ENCODE measurements at regions not wholly inside any gene's neighbourhood (a gene's known extent, or its start where the extent isn't known, plus 50 kb on each side); places are given as distances from the start of the nearest gene placed in this dataset.

DNA sequence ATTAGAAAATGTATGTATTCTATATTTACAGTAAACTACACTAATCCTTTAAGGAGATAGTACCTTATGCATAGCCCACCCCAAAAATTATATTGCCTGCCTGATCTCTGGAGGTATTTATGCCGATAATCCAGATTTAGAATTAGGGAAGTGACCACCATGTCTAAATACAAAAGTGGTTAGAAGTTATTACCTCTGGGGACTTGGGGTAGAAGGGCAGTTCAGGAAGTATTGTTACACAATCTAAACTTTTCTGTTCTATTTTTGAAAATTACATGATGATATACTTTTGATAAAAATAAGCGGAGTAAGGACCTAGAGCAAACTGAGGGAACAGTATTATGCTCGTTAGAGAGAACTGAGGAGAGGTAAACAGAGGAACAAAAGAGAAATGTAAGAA, 90.5 kb upstream of the ZP4 start:
- Mint-ChIP-seq H3K27ac (no peak overlapping the region), H3K27me3 (ENCODE audit: low read depth) (no peaks in the 10 kb centered on the region), H3K9me3 (no peaks in the 10 kb centered on the region), H3K4me3 (no peak overlapping the region), H3K36me3 (no peaks in the 10 kb centered on the region), H3K4me1 (peaks cover 23% of the 10 kb centered on the region)
- ChIA-PET CTCF (no interaction called here), POLR2A (no interaction called here)
- no peak for ATAC-seq
- no peak for DNase-seq (ENCODE audit: low spot score)
- TF ChIP-seq RORB (CRISPR knock-in tag; IDR thresholded peaks at IDR 0.05) (no peak), FOXK1 (CRISPR knock-in tag; IDR thresholded peaks at IDR 0.05) (no peak)
- TF ChIP-seq, protein P1, sequence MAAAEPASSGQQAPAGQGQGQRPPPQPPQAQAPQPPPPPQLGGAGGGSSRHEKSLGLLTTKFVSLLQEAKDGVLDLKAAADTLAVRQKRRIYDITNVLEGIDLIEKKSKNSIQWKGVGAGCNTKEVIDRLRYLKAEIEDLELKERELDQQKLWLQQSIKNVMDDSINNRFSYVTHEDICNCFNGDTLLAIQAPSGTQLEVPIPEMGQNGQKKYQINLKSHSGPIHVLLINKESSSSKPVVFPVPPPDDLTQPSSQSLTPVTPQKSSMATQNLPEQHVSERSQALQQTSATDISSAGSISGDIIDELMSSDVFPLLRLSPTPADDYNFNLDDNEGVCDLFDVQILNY (CRISPR knock-in tag; IDR thresholded peaks at IDR 0.05) = no peak

- ATAC-seq = no peak; the same call in 1 of the 2 replicates
- Mint-ChIP-seq H3K27ac (no peak overlapping the region), H3K27me3 (ENCODE audit: low read depth) (no peaks in the 10 kb centered on the region), H3K9me3 (no peaks in the 10 kb centered on the region), H3K4me1 (peaks cover 26% of the 10 kb centered on the region), H3K4me3 (no peak overlapping the region), H3K36me3 (no peaks in the 10 kb centered on the region)
- ChIA-PET CTCF (interaction anchor here (1.6 kb wide), 1 partner anchor 112 kb away, joined by 7 read pairs; no protein-coding TSS in a partner anchor), POLR2A (no interaction called here)
- DNase-seq (ENCODE audit: low spot score) = no peak
- no peak for TF ChIP-seq ESRRA (CRISPR knock-in tag; IDR thresholded peaks at IDR 0.05; ENCODE audit: borderline replicate concordance)
- TF ChIP-seq TP53 (CRISPR knock-in tag; IDR thresholded peaks at IDR 0.05) = no peak
- no peak for TF ChIP-seq NR1H2 (CRISPR knock-in tag; IDR thresholded peaks at IDR 0.05)
- TF ChIP-seq ZNF416 (CRISPR knock-in tag; IDR thresholded peaks at IDR 0.05) = no peak
- no peak for TF ChIP-seq CREB1 (CRISPR knock-in tag; IDR thresholded peaks at IDR 0.05)
- TF ChIP-seq NR2C2 (CRISPR knock-in tag; IDR thresholded peaks at IDR 0.05) = no peak
- TF ChIP-seq, protein P2, sequence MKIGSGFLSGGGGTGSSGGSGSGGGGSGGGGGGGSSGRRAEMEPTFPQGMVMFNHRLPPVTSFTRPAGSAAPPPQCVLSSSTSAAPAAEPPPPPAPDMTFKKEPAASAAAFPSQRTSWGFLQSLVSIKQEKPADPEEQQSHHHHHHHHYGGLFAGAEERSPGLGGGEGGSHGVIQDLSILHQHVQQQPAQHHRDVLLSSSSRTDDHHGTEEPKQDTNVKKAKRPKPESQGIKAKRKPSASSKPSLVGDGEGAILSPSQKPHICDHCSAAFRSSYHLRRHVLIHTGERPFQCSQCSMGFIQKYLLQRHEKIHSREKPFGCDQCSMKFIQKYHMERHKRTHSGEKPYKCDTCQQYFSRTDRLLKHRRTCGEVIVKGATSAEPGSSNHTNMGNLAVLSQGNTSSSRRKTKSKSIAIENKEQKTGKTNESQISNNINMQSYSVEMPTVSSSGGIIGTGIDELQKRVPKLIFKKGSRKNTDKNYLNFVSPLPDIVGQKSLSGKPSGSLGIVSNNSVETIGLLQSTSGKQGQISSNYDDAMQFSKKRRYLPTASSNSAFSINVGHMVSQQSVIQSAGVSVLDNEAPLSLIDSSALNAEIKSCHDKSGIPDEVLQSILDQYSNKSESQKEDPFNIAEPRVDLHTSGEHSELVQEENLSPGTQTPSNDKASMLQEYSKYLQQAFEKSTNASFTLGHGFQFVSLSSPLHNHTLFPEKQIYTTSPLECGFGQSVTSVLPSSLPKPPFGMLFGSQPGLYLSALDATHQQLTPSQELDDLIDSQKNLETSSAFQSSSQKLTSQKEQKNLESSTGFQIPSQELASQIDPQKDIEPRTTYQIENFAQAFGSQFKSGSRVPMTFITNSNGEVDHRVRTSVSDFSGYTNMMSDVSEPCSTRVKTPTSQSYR (CRISPR knock-in tag; IDR thresholded peaks at IDR 0.05) = no peak
- no peak for TF ChIP-seq SOX15 (CRISPR knock-in tag; IDR thresholded peaks at IDR 0.05)
These were observed 85.6 kb upstream of the ZP4 start for GRCh38 chr1:237976331-237976730.

- no peak for ATAC-seq
- H3K4me1 Mint-ChIP-seq = peaks cover 26% of the 10 kb centered on the region
- no peaks in the 10 kb centered on the region for H3K36me3 Mint-ChIP-seq
- no peaks in the 10 kb centered on the region for H3K27me3 Mint-ChIP-seq (ENCODE audit: low read depth)
- H3K27ac Mint-ChIP-seq = no peak overlapping the region
- DNase-seq (ENCODE audit: low spot score) = no peak
- ChIA-PET POLR2A (no interaction called here), CTCF (interaction anchor here (1.6 kb wide), 1 partner anchor 112 kb away, joined by 7 read pairs; no protein-coding TSS in a partner anchor)
- no peak overlapping the region for H3K4me3 Mint-ChIP-seq
- H3K9me3 Mint-ChIP-seq = no peaks in the 10 kb centered on the region
- TF ChIP-seq, protein P1 (CRISPR knock-in tag; IDR thresholded peaks at IDR 0.05) = no peak
- no peak for TF ChIP-seq ARID4B (CRISPR knock-in tag; IDR thresholded peaks at IDR 0.05; ENCODE audit: borderline replicate concordance)
- TF ChIP-seq CTCF (IDR thresholded peaks at IDR 0.05) = no peak
- TF ChIP-seq NFE2L1 (CRISPR knock-in tag; IDR thresholded peaks at IDR 0.05) = no peak
- TF ChIP-seq, protein P3, sequence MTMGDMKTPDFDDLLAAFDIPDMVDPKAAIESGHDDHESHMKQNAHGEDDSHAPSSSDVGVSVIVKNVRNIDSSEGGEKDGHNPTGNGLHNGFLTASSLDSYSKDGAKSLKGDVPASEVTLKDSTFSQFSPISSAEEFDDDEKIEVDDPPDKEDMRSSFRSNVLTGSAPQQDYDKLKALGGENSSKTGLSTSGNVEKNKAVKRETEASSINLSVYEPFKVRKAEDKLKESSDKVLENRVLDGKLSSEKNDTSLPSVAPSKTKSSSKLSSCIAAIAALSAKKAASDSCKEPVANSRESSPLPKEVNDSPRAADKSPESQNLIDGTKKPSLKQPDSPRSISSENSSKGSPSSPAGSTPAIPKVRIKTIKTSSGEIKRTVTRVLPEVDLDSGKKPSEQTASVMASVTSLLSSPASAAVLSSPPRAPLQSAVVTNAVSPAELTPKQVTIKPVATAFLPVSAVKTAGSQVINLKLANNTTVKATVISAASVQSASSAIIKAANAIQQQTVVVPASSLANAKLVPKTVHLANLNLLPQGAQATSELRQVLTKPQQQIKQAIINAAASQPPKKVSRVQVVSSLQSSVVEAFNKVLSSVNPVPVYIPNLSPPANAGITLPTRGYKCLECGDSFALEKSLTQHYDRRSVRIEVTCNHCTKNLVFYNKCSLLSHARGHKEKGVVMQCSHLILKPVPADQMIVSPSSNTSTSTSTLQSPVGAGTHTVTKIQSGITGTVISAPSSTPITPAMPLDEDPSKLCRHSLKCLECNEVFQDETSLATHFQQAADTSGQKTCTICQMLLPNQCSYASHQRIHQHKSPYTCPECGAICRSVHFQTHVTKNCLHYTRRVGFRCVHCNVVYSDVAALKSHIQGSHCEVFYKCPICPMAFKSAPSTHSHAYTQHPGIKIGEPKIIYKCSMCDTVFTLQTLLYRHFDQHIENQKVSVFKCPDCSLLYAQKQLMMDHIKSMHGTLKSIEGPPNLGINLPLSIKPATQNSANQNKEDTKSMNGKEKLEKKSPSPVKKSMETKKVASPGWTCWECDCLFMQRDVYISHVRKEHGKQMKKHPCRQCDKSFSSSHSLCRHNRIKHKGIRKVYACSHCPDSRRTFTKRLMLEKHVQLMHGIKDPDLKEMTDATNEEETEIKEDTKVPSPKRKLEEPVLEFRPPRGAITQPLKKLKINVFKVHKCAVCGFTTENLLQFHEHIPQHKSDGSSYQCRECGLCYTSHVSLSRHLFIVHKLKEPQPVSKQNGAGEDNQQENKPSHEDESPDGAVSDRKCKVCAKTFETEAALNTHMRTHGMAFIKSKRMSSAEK (CRISPR knock-in tag; IDR thresholded peaks at IDR 0.05; ENCODE audit: borderline replicate concordance) = no peak
- TF ChIP-seq ATF3 (CRISPR knock-in tag; conservative IDR thresholded peaks at IDR 0.05) = no peak
- TF ChIP-seq ZNF317 (CRISPR knock-in tag; IDR thresholded peaks at IDR 0.05; ENCODE audit: borderline replicate concordance, low read depth) = no peak
These were observed 85.2 kb upstream of the ZP4 start for GRCh38 chr1:237975903-237976302.
